GM12874 (cell line): ENCODE measurements at regions not wholly inside any gene's neighbourhood (a gene's known extent, or its start where the extent isn't known, plus 50 kb on each side); places are given as distances from the start of the nearest gene placed in this dataset.

ENCODE experiments used
- TF ChIP-seq, protein P1 (sequence below): IDR thresholded peaks from 2 replicates; pipeline ENCODE4 v1.5.1; 2011; ENCODE audit warnings: low read depth, mild to moderate bottlenecking, control low read depth, low read length, moderate library complexity; ENCODE audit not compliant: insufficient read depth

DNA sequence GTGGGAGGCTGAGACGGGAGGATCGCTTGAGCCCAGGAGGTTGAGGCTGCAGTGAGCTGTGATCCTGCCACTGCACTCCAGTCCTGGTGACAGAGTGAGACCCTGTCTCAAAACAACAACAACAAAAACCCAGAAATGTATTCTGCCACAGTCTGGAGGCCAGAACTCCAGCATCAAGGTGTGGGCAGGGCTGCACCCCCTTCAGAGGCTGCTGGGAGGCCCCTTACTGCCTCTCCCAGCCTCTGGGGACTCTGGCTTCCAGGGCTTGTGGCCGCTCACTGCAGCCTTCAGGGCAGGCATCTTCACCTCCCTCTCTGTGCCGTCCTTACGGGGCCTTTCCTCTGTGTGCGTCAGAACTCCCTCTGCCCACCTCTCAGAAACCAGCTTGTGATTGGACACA lies 209.4 kb upstream of the GSE1 start:
- TF ChIP-seq, protein P1, sequence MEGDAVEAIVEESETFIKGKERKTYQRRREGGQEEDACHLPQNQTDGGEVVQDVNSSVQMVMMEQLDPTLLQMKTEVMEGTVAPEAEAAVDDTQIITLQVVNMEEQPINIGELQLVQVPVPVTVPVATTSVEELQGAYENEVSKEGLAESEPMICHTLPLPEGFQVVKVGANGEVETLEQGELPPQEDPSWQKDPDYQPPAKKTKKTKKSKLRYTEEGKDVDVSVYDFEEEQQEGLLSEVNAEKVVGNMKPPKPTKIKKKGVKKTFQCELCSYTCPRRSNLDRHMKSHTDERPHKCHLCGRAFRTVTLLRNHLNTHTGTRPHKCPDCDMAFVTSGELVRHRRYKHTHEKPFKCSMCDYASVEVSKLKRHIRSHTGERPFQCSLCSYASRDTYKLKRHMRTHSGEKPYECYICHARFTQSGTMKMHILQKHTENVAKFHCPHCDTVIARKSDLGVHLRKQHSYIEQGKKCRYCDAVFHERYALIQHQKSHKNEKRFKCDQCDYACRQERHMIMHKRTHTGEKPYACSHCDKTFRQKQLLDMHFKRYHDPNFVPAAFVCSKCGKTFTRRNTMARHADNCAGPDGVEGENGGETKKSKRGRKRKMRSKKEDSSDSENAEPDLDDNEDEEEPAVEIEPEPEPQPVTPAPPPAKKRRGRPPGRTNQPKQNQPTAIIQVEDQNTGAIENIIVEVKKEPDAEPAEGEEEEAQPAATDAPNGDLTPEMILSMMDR, result no peak

DNA sequence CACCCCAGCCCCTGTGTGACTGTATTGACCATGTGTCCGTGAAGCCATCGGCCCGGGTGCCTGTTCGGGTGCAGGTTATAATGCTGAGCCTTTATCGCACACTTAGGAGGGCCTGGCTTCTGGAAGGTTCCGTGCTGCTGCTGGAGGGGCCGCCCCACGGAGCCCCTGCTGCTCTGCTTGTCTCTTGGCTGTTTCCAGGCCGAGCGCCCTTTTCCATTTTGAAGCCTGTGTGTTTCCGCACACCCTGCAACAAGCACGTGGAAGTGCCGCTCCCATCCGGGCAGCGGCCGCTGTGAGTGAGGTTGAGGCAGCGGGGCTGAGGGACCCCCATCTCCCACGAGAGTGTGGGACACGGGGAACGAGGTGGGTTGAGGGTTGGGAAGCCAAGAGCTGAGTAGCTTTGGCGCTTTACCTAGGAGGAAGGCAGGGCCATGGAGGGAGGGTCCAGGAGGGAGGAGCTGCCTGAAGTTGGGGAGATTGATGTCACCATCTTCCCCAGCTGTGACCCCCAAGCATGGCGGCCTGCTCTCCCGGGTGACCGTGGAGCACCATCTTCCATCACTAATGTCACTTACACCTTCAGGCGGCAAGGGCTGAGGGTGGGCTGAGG lies 200.1 kb upstream of the GSE1 start:
- TF ChIP-seq, protein P1, result no peak

DNA sequence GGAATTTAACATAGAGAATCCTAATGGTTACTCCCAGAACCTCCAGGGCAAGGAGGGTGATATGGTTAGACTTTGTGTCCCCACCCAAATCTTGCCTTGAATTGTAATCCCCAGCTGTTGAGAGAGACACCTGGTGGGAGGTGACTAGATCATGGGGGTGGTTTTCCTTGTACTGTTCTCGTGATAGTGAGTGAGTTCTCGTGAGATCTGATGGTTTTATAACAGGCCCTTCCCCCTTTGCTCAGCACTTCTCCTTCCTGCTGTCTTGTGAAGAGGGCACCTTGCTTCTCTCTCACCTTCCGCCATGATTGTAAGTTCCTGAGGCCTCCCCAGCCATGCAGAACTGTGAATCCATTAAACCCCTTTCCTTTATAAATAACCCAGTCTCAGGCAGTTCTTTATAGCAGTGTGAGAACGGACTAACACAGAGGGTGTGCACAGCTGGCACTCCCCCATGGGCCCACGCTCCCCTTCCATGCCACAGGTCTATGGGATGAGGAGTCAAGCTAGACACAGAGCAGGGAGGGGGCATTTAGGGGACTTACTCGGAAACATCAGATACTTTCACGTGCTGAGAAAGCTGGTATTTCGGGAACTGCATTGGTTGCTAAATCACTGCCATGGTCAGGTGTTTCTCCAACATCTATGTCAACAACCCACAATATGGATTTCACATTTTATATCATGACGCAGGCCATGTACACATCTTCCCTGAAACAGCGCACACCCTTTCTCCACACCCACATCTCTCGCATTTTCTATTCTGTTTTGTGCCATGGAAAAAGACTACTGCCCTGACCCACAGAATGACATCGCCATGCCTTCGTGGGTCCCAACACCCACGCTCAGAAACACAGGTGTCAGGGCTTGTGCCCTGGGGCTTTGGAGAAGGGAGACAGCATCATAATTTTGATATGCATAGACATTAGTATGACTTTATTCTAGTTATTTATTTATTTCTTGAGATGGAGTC lies 199.1 kb upstream of the GSE1 start:
- TF ChIP-seq, protein P1, result no peak

DNA sequence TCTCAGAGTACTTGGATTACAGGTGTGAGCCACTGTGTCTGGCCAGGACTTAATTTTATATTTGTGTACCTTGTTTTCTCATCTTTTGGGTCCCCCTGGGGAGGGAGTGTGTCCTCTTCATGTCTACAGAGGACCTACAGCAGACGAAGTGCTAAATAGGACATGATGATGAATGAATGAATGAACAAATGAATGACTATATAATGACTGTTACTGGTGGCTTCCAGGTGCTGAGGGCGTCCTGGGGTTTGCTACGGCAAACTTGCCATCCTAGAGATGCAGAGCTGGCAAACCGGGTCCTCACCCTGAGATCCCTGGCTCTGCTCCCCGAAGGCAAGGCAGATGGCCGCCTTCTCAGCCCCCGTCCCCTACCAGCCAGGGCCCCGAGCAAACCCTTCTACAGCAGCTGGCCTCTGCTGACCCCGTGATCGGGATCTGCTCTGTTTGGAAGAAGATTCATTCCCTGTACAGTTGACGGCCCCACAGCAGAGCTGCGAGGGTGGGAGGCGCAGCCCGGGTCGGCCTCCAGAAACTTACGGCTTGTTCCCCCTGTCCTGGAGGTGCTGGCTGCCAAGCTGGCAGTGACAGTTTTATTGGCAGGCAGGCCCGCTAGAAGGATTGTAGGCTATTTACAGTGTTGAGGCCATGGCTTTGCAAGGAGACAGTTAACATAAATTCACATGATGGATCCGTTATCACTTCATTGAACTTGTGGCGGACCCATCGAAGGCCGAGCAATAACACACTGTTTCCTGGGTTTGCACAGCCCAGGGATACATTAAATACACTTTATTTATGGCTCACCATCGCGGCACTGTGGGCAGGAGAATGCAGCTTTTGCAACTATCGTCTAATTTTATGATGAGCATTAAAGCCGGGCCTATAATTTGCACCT lies 197.7 kb upstream of the GSE1 start:
- TF ChIP-seq, protein P1, result no peak

DNA sequence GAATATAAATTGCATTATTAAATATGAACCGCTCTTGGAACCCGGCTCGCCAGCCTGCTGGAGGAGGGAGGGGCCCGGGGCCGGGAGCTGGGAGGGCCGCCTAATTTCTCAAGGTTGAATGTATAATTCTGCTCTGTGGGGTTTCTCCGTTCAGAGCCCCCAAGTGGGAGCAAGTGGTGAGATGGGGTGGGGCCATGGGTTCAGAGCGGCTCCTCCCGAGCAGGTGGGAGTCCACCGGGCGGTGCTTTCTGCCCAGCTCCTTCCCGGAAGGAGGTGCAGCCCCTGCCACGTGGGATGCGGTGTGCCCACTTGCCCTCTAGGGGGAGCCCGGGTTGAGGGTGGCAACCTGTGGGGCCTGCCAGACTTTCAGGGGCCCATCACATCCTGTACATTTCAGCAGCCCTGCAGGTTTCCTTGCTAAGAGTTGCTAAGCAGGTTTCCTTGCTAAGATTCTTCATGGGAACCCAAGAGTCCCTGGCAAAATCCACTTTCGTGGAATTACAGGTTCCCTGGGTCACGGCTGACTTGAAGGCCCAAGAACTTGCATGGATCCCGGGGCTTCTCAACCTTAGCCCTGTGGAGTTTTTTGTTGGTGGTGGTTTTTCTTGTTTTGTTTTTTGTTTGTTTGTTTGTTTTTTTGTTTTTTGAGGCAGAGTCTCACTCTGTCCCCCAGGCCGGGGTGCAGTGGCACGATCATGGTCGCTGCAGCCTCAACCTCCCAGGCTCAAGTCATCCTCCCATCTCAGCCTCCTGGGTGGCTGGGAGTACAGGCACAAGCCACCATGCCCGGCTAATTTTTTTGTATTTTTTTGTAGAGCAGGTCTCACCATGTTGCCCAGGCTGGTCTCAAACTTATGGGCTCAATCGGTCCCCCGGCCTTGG lies 196.7 kb upstream of the GSE1 start:
- TF ChIP-seq, protein P1, result peak; percentile 78

DNA sequence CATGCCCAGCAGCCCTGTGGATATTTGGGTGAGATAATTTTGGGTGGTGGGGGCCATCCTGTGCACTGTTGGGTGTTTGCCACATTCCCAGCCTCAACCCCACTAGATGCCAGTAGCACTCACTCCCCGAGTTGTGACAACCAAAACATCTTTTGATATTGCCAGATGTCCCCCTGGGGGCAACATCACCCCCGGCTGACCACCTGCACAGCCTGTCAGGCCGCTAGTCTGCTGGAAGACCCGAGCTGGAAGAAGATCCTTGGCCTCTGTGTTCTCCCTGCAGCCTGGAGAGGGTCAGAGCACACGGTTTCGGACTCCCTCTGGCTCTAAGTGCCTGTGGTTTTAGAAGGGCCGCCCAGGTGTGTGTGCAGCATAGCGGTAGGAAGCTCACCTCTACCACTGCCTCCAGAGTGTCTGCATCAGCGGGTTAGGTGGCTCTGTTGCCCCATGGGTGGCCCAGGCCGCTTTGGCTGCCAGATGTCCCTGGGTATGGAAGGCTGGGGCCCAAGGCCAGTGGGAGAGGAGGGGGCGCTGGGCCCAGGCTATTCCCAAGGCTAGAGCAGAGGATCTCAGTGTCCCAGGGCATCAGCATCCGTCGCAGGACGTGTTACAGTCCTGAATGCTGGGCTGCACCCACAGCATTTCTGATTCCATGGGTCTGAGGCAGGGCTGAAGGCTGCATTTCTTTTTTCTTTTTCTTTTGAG lies 195.8 kb upstream of the GSE1 start:
- TF ChIP-seq, protein P1, result no peak
